ENCODE measurements at regions not wholly inside any gene's neighbourhood (a gene's known extent, or its start where the extent isn't known, plus 50 kb on each side); places are given as distances from the start of the nearest gene placed in this dataset.

DNA sequence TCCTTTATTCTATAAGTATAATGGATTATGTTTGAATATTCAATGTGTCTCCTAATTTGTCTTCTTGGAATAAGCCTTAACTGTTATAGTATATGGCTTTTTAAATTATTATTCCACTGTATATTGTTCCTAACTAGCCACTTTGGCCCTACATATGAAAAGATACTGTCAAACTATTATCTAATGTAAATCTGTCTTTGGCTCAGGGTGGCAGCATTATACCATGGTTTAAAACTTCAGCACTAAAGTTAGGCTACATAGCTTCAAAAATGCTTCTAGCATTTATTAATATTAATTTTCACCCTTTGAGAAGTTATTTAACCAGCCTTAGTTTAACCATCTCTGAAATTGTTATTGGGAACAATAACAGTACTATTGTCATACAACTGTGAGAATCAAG lies 543.1 kb upstream of the MBL2 start:
- Mint-ChIP-seq H3K4me1 (ENCODE audit: low read depth) (no peaks in the 10 kb centered on the region), H3K4me3 (no peak overlapping the region), H3K27ac (no peak overlapping the region), H3K9me3 (peaks cover 3% of the 10 kb centered on the region), H3K36me3 (ENCODE audit: low read depth) (no peaks in the 10 kb centered on the region), H3K27me3 (no peaks in the 10 kb centered on the region)
- intact Hi-C loops (cut with DNase I, micrococcal nuclease): no loop called here
- ChIA-PET POLR2A (no interaction called here), CTCF (interaction anchor here (1.1 kb wide), 1 partner anchor 15 kb away, joined by 3 read pairs; no protein-coding TSS in a partner anchor)
- DNase-seq (no peak), ATAC-seq (ENCODE audit: poor library complexity) (no peak)
- Histone ChIP-seq H3K9me3 (ENCODE audit: control insufficient read depth in 1 of 2, insufficient read depth in 1 of 2, low read length in 2 of 2) (peaks cover 0 to 6% of the 10 kb centered on the region in 2 experiments), H3K4me3 (ENCODE audit: low read length) (no peak overlapping the region), H3K27ac (ENCODE audit: low read depth in 1 of 2, low read length in 2 of 2) (no peak overlapping the region), H3K36me3 (ENCODE audit: insufficient read depth, low read length) (no peaks in the 10 kb centered on the region), H3K4me1 (ENCODE audit: insufficient read depth, low read length) (no peaks in the 10 kb centered on the region), H3K27me3 (ENCODE audit: control insufficient read depth in 1 of 2, insufficient read depth in 2 of 2, low read length in 2 of 2) (no peaks in the 10 kb centered on the region)
- TF ChIP-seq, protein P1, sequence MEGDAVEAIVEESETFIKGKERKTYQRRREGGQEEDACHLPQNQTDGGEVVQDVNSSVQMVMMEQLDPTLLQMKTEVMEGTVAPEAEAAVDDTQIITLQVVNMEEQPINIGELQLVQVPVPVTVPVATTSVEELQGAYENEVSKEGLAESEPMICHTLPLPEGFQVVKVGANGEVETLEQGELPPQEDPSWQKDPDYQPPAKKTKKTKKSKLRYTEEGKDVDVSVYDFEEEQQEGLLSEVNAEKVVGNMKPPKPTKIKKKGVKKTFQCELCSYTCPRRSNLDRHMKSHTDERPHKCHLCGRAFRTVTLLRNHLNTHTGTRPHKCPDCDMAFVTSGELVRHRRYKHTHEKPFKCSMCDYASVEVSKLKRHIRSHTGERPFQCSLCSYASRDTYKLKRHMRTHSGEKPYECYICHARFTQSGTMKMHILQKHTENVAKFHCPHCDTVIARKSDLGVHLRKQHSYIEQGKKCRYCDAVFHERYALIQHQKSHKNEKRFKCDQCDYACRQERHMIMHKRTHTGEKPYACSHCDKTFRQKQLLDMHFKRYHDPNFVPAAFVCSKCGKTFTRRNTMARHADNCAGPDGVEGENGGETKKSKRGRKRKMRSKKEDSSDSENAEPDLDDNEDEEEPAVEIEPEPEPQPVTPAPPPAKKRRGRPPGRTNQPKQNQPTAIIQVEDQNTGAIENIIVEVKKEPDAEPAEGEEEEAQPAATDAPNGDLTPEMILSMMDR (IDR thresholded peaks at IDR 0.05): no peak

DNA sequence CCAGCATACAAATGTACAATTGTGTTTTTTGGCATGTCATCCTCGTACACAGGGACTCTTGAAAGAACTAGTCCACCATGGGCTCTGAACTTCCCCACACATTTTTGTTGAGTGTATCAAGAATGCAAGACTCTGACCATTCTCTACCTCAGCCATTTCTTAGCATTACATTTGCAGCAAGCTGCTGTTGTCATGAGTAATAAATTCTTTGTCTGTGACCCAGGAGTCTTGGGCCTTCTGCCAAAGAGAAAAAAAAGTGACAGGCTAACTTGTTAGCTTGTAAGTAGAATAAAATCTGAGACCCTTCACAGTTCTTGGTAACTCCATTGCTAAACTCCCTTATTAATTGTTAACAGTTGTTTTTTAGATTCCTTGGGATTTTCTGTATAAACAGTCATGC lies 542.3 kb upstream of the MBL2 start:
- Mint-ChIP-seq H3K36me3 (ENCODE audit: low read depth) (no peaks in the 10 kb centered on the region), H3K27ac (no peak overlapping the region), H3K4me3 (no peak overlapping the region), H3K4me1 (ENCODE audit: low read depth) (no peaks in the 10 kb centered on the region), H3K9me3 (peaks cover under 1% of the 10 kb centered on the region), H3K27me3 (no peaks in the 10 kb centered on the region)
- TF ChIP-seq, protein P1 (IDR thresholded peaks at IDR 0.05): no peak
- Histone ChIP-seq H3K27me3 (ENCODE audit: control insufficient read depth in 1 of 2, insufficient read depth in 2 of 2, low read length in 2 of 2) (no peaks in the 10 kb centered on the region), H3K9me3 (ENCODE audit: control insufficient read depth in 1 of 2, insufficient read depth in 1 of 2, low read length in 2 of 2) (peaks cover 0 to 6% of the 10 kb centered on the region in 2 experiments), H3K4me3 (ENCODE audit: low read length) (no peak overlapping the region), H3K27ac (ENCODE audit: low read depth in 1 of 2, low read length in 2 of 2) (no peak overlapping the region), H3K36me3 (ENCODE audit: insufficient read depth, low read length) (no peaks in the 10 kb centered on the region), H3K4me1 (ENCODE audit: insufficient read depth, low read length) (no peaks in the 10 kb centered on the region)
- ChIA-PET CTCF (no interaction called here), POLR2A (no interaction called here)
- intact Hi-C loops (cut with DNase I, micrococcal nuclease): no loop called here
- DNase-seq (no peak), ATAC-seq (ENCODE audit: poor library complexity) (no peak)

DNA sequence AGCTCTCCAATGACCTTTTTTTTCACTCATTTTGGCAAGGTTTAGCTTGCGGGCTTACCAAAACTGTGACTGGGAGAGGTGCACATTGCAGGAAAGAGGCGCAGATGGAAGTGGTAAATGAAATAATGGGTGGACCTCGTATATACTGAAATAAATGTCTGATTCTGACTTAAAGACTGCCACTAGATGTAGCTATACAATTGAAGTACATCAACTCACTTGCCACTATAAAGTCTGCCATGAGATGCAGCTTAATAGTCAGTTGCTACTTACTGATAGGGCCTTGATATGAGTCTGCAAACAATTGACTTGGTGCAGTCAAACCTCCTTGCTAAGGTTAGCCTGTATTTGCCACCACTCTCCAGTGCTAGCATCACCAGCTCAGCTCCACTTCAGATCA lies 525.9 kb upstream of the MBL2 start:
- Histone ChIP-seq H3K36me3 (ENCODE audit: insufficient read depth, low read length) (no peaks in the 10 kb centered on the region), H3K4me3 (ENCODE audit: low read length) (no peak overlapping the region), H3K4me1 (ENCODE audit: insufficient read depth, low read length) (no peaks in the 10 kb centered on the region), H3K27me3 (ENCODE audit: control insufficient read depth in 1 of 2, insufficient read depth in 2 of 2, low read length in 2 of 2) (no peaks in the 10 kb centered on the region), H3K27ac (ENCODE audit: low read depth in 1 of 2, low read length in 2 of 2) (no peak overlapping the region), H3K9me3 (ENCODE audit: control insufficient read depth in 1 of 2, insufficient read depth in 1 of 2, low read length in 2 of 2) (peaks cover 0 to 4% of the 10 kb centered on the region in 2 experiments)
- ChIA-PET CTCF (no interaction called here), POLR2A (no interaction called here)
- Mint-ChIP-seq H3K4me3 (no peak overlapping the region), H3K9me3 (peaks cover 4% of the 10 kb centered on the region), H3K27me3 (no peaks in the 10 kb centered on the region), H3K27ac (no peak overlapping the region), H3K36me3 (ENCODE audit: low read depth) (no peaks in the 10 kb centered on the region), H3K4me1 (ENCODE audit: low read depth) (no peaks in the 10 kb centered on the region)
- intact Hi-C loops (cut with DNase I, micrococcal nuclease): no loop called here
- DNase-seq: no peak
- TF ChIP-seq, protein P1 (IDR thresholded peaks at IDR 0.05): no peak
- no peak for ATAC-seq (ENCODE audit: poor library complexity)
